ENCODE measurements at regions not wholly inside any gene's neighbourhood (a gene's known extent, or its start where the extent isn't known, plus 50 kb on each side); places are given as distances from the start of the nearest gene placed in this dataset.

- Histone ChIP-seq H3K9me3 (ENCODE audit: low read depth, low read length) (no peaks in the 10 kb centered on the region), H3K36me3 (ENCODE audit: insufficient read depth, low read length) (no peaks in the 10 kb centered on the region), H2AFZ (ENCODE audit: low read length) (no peak overlapping the region)
Observed at GRCh38 chr1:187638733-187639434, 810.1 kb downstream of the PLA2G4A start.

GRCh38 chr1:187641015-187641414, 812.3 kb downstream of the PLA2G4A start:
- no peak overlapping the region for H3K4me2 ChIP-seq (ENCODE audit: insufficient read depth, low read length)
- H3K9me3 ChIP-seq (ENCODE audit: low read depth, low read length) = no peaks in the 10 kb centered on the region
- H3K4me3 ChIP-seq (ENCODE audit: insufficient read depth, low read length) = no peak overlapping the region
- H4K20me1 ChIP-seq (ENCODE audit: insufficient read depth, low read length) = no peaks in the 10 kb centered on the region
- H3K79me2 ChIP-seq (ENCODE audit: insufficient read depth, low read length) = no peaks in the 10 kb centered on the region
- no peak overlapping the region for H2AFZ ChIP-seq (ENCODE audit: low read length)
- H3K4me1 ChIP-seq (ENCODE audit: insufficient read depth, low read length) = no peaks in the 10 kb centered on the region
- no peak overlapping the region for H3K27ac ChIP-seq (ENCODE audit: low read depth, low read length)
- H3K36me3 ChIP-seq (ENCODE audit: insufficient read depth, low read length) = no peaks in the 10 kb centered on the region
- no peaks in the 10 kb centered on the region for H3K27me3 ChIP-seq (ENCODE audit: insufficient read depth, low read length)
- TF ChIP-seq, protein P1, sequence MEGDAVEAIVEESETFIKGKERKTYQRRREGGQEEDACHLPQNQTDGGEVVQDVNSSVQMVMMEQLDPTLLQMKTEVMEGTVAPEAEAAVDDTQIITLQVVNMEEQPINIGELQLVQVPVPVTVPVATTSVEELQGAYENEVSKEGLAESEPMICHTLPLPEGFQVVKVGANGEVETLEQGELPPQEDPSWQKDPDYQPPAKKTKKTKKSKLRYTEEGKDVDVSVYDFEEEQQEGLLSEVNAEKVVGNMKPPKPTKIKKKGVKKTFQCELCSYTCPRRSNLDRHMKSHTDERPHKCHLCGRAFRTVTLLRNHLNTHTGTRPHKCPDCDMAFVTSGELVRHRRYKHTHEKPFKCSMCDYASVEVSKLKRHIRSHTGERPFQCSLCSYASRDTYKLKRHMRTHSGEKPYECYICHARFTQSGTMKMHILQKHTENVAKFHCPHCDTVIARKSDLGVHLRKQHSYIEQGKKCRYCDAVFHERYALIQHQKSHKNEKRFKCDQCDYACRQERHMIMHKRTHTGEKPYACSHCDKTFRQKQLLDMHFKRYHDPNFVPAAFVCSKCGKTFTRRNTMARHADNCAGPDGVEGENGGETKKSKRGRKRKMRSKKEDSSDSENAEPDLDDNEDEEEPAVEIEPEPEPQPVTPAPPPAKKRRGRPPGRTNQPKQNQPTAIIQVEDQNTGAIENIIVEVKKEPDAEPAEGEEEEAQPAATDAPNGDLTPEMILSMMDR (IDR thresholded peaks at IDR 0.05; ENCODE audit: extremely low read depth, low read depth, low read length) = no peak
- no peak for DNase-seq (ENCODE audit: insufficient read length, low spot score, missing footprints)

More at GRCh38 chr1:187638733-187639434, 810.1 kb downstream of the PLA2G4A start:
- Histone ChIP-seq H3K27me3 (ENCODE audit: insufficient read depth, low read length) (no peaks in the 10 kb centered on the region), H3K4me3 (ENCODE audit: insufficient read depth, low read length) (no peak overlapping the region), H3K27ac (ENCODE audit: low read depth, low read length) (no peak overlapping the region), H3K79me2 (ENCODE audit: insufficient read depth, low read length) (no peaks in the 10 kb centered on the region), H3K4me2 (ENCODE audit: insufficient read depth, low read length) (no peak overlapping the region), H3K4me1 (ENCODE audit: insufficient read depth, low read length) (no peaks in the 10 kb centered on the region), H4K20me1 (ENCODE audit: insufficient read depth, low read length) (no peaks in the 10 kb centered on the region)
- DNase-seq (ENCODE audit: insufficient read length, low spot score, missing footprints) = no peak
- TF ChIP-seq, protein P1 (IDR thresholded peaks at IDR 0.05; ENCODE audit: extremely low read depth, low read depth, low read length) = no peak

DNA sequence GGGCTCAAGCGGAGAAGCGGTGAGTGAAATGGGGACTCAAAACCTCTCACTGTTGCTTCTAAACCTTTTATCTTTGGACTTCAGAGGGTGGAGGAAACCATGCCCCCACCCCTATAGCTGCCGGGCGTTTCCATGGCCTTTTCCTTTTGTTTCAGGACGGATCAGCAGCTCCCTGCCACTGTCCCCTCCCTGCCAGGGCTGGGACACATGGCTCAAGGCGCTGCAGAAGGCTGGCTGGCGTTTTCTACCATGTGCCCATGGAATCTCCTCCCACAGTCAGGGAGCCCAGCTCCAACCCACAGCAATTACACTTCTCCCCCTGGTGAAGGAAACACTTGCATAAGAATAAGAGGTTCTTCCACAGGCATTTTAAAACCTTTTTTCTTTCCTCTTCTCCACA, 812.7 kb downstream of the PLA2G4A start:
- H3K4me2 ChIP-seq (ENCODE audit: insufficient read depth, low read length) = no peak overlapping the region
- no peak overlapping the region for H3K27ac ChIP-seq (ENCODE audit: low read depth, low read length)
- no peaks in the 10 kb centered on the region for H4K20me1 ChIP-seq (ENCODE audit: insufficient read depth, low read length)
- no peak overlapping the region for H2AFZ ChIP-seq (ENCODE audit: low read length)
- no peaks in the 10 kb centered on the region for H3K36me3 ChIP-seq (ENCODE audit: insufficient read depth, low read length)
- TF ChIP-seq, protein P1 (IDR thresholded peaks at IDR 0.05; ENCODE audit: extremely low read depth, low read depth, low read length) = no peak
- no peaks in the 10 kb centered on the region for H3K27me3 ChIP-seq (ENCODE audit: insufficient read depth, low read length)
- H3K4me1 ChIP-seq (ENCODE audit: insufficient read depth, low read length) = no peaks in the 10 kb centered on the region
- H3K4me3 ChIP-seq (ENCODE audit: insufficient read depth, low read length) = no peak overlapping the region
- H3K79me2 ChIP-seq (ENCODE audit: insufficient read depth, low read length) = no peaks in the 10 kb centered on the region
- no peak for DNase-seq (ENCODE audit: insufficient read length, low spot score, missing footprints)
- no peaks in the 10 kb centered on the region for H3K9me3 ChIP-seq (ENCODE audit: low read depth, low read length)

GRCh38 chr1:187641907-187642306, 813.2 kb downstream of the PLA2G4A start:
- Histone ChIP-seq H3K4me3 (ENCODE audit: insufficient read depth, low read length) (no peak overlapping the region), H3K27ac (ENCODE audit: low read depth, low read length) (no peak overlapping the region), H3K4me2 (ENCODE audit: insufficient read depth, low read length) (no peak overlapping the region), H3K27me3 (ENCODE audit: insufficient read depth, low read length) (no peaks in the 10 kb centered on the region), H4K20me1 (ENCODE audit: insufficient read depth, low read length) (no peaks in the 10 kb centered on the region), H3K79me2 (ENCODE audit: insufficient read depth, low read length) (no peaks in the 10 kb centered on the region), H3K4me1 (ENCODE audit: insufficient read depth, low read length) (no peaks in the 10 kb centered on the region), H3K9me3 (ENCODE audit: low read depth, low read length) (no peaks in the 10 kb centered on the region), H2AFZ (ENCODE audit: low read length) (no peak overlapping the region), H3K36me3 (ENCODE audit: insufficient read depth, low read length) (no peaks in the 10 kb centered on the region)
- TF ChIP-seq, protein P1 (IDR thresholded peaks at IDR 0.05; ENCODE audit: extremely low read depth, low read depth, low read length) = no peak
- DNase-seq (ENCODE audit: insufficient read length, low spot score, missing footprints) = no peak
